Progenitor cell of endocrine pancreas (in vitro differentiated cells): ENCODE measurements at regions not wholly inside any gene's neighbourhood (a gene's known extent, or its start where the extent isn't known, plus 50 kb on each side); places are given as distances from the start of the nearest gene placed in this dataset.

Experiments
- DNase-seq: peaks from one replicate; pipeline ENCODE4 v3.0.0; 2021; ENCODE audit warnings: low spot score; ENCODE audit not compliant: unreplicated experiment
- H3K27ac Mint-ChIP-seq: 2 replicates; pipeline ENCODE4 v1.8.0; 2021; ENCODE audit warnings: mild to moderate bottlenecking, moderate library complexity, mixed read lengths
- H3K27me3 Mint-ChIP-seq: 2 replicates; pipeline ENCODE4 v1.8.0; 2021; ENCODE audit warnings: mixed read lengths
- H3K36me3 Mint-ChIP-seq: 2 replicates; pipeline ENCODE4 v1.8.0; 2022; ENCODE audit warnings: mixed read lengths; ENCODE audit not compliant: insufficient read depth
- H3K4me1 Mint-ChIP-seq: 2 replicates; pipeline ENCODE4 v1.8.0; 2021; ENCODE audit warnings: low read depth, mixed read lengths
- H3K4me3 Mint-ChIP-seq: 2 replicates; pipeline ENCODE4 v1.8.0; 2021; ENCODE audit warnings: low read depth, mild to moderate bottlenecking, moderate library complexity, mixed read lengths
- H3K9me3 Mint-ChIP-seq: 2 replicates; pipeline ENCODE4 v1.8.0; 2021; ENCODE audit warnings: low read depth, mixed read lengths
- TF ChIP-seq, protein P1 (sequence below): fragments of 200-600 bp; sonication (generic); IDR thresholded peaks from one replicate; pipeline ENCODE4 v1.5.0; 2021; ENCODE audit warnings: antibody characterized with exemption, mild to moderate bottlenecking; ENCODE audit not compliant: unreplicated experiment

DNA sequence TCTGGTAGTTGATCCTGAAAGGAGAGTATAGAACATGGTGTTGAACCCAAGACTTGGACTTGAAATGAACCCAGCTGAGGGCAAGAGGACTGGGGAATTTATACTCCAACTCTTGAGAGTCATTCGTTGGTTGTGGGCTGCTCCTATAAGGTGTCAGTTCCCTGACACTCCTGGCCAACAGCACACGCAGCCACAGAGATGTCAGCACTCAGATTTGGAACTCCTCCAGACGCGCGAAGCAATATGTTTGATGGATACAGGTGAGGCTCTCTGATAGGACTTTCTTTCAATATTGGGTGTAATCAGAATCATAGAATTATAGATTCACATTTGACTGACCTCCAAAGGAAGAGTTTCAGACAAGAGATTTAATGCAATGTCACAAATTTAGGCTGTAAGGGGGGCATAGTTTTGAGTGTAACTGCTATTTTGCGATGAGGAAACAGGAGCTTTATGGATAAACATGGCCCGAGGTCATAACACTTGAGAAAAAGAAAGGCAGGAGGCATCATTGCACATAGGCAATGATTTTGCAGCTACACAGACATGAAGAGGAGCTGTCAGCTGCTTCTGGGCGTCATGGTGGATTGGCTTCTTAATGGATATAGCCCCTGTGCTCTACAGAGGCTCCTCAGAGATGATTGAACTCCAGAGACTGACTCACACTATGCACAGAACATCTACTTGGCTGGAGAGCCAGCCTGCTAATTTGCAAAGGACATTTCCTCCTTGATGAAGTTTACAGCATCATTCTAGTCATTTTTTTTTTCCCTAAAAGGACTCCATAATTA is 569.2 kb upstream of the RGMA start:
- Mint-ChIP-seq H3K27ac (no peak overlapping the region), H3K27me3 (peaks cover 32% of the 10 kb centered on the region), H3K9me3 (no peaks in the 10 kb centered on the region), H3K4me3 (no peak overlapping the region), H3K4me1 (no peaks in the 10 kb centered on the region), H3K36me3 (no peaks in the 10 kb centered on the region)
- TF ChIP-seq, protein P1, sequence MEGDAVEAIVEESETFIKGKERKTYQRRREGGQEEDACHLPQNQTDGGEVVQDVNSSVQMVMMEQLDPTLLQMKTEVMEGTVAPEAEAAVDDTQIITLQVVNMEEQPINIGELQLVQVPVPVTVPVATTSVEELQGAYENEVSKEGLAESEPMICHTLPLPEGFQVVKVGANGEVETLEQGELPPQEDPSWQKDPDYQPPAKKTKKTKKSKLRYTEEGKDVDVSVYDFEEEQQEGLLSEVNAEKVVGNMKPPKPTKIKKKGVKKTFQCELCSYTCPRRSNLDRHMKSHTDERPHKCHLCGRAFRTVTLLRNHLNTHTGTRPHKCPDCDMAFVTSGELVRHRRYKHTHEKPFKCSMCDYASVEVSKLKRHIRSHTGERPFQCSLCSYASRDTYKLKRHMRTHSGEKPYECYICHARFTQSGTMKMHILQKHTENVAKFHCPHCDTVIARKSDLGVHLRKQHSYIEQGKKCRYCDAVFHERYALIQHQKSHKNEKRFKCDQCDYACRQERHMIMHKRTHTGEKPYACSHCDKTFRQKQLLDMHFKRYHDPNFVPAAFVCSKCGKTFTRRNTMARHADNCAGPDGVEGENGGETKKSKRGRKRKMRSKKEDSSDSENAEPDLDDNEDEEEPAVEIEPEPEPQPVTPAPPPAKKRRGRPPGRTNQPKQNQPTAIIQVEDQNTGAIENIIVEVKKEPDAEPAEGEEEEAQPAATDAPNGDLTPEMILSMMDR, result no peak
- DNase-seq, result no peak

DNA sequence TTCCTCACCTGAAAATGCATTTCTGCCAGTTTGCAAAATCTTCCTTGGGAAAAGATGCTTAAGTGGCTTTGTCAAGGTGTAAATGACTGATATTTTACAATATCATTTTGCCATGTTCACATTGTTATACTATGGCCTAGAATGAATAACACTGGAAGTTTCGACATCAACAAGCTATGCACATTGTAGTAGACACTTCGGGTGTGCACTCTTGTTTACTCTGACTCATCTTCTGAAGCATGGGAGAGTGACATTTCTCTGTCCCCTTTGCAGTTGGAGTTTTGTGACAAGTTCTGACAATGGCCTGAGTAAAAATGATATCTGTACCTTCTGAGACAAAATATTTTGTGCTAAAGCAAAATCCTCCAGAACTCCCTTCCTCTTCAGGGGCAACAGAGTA is 567.0 kb upstream of the RGMA start:
- no peaks in the 10 kb centered on the region for H3K4me1 Mint-ChIP-seq
- no peak overlapping the region for H3K4me3 Mint-ChIP-seq
- no peak overlapping the region for H3K27ac Mint-ChIP-seq
- no peak for DNase-seq
- H3K36me3 Mint-ChIP-seq, result no peaks in the 10 kb centered on the region
- peaks cover 31% of the 10 kb centered on the region for H3K27me3 Mint-ChIP-seq
- H3K9me3 Mint-ChIP-seq, result no peaks in the 10 kb centered on the region
- TF ChIP-seq, protein P1, result no peak

DNA sequence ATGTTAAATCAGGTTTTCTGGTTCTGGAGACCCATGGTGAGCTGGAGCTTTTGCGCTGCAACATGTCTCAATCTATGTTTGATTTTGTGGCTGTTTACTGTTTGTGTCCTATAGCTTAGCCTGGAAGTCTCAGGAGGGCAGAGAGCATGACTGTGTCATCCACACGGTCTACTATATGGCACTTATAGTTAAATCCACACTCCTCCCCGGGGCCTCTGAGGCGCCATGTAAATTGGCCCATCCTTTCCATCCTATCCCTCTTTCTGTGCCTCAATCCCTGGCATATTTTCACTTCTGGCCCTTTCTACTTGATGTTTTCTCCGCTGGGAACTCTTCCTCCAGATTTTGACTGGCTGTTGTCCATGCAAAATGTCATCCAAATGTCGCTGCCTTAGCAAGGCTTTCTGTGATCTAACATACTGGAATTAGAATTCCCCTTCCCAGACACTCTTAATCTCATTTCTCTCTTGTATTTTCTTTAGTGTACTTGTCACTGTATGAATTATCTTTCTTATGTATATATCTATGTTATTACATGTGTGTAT is 560.8 kb upstream of the RGMA start:
- DNase-seq, result no peak
- Mint-ChIP-seq H3K4me1 (no peaks in the 10 kb centered on the region), H3K36me3 (no peaks in the 10 kb centered on the region), H3K9me3 (no peaks in the 10 kb centered on the region), H3K27ac (no peak overlapping the region), H3K4me3 (no peak overlapping the region), H3K27me3 (peaks cover 55% of the 10 kb centered on the region)
- TF ChIP-seq, protein P1, result no peak

DNA sequence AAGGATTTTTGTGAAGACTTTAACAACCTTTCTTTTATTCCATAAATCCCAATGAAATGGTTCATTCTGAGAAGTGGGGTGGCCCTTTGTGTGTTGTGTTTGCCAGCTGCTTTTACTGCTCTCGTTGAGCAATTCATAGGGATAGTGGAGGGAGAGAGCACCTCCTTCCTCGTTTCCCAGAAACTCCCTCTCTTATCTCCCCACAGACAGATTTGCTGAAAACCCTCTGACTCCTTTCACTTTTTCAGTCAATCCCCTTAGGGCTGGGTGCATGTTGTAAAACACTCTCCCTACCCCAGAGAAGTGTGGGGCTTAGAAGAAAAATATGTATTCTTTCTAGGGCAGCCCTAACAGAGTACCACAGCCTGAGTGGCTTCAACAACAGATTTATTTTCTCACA is 557.2 kb upstream of the RGMA start:
- H3K4me3 Mint-ChIP-seq, result no peak overlapping the region
- no peaks in the 10 kb centered on the region for H3K36me3 Mint-ChIP-seq
- no peaks in the 10 kb centered on the region for H3K4me1 Mint-ChIP-seq
- DNase-seq, result no peak
- peaks cover 74% of the 10 kb centered on the region for H3K27me3 Mint-ChIP-seq
- TF ChIP-seq, protein P1, result no peak
- H3K27ac Mint-ChIP-seq, result no peak overlapping the region
- H3K9me3 Mint-ChIP-seq, result no peaks in the 10 kb centered on the region

DNA sequence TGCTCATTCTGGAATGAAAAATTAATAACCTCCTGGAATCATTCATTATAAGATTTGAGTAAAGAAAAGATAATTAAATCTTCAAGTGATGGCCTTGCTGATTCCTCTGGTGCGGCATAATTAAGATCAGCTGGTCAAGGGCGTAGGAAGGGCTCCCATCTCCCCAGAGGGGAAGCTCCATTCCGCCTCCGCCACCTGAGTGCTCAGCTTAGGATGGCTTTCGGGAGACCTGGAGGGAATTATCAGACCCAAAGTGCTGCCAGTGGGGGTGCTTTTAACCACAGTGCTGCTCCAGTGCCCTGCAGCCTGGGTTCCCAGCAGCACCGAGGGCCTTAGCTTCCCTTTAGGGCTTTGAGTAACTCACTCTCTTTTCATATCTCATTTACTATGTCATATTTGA is 556.6 kb upstream of the RGMA start:
- Mint-ChIP-seq H3K9me3 (no peaks in the 10 kb centered on the region), H3K27me3 (peaks cover 79% of the 10 kb centered on the region), H3K36me3 (no peaks in the 10 kb centered on the region), H3K4me3 (no peak overlapping the region), H3K4me1 (no peaks in the 10 kb centered on the region), H3K27ac (no peak overlapping the region)
- no peak for DNase-seq
- TF ChIP-seq, protein P1, result no peak
